CD4-positive, alpha-beta T cell treated with Interleukin-4 for 4 hours (primary cell): ENCODE measurements at regions not wholly inside any gene's neighbourhood (a gene's known extent, or its start where the extent isn't known, plus 50 kb on each side); places are given as distances from the start of the nearest gene placed in this dataset.

Source experiments
- DNase-seq: peaks from one replicate; pipeline ENCODE4 v3.0.0-alpha.2; 2020

DNA sequence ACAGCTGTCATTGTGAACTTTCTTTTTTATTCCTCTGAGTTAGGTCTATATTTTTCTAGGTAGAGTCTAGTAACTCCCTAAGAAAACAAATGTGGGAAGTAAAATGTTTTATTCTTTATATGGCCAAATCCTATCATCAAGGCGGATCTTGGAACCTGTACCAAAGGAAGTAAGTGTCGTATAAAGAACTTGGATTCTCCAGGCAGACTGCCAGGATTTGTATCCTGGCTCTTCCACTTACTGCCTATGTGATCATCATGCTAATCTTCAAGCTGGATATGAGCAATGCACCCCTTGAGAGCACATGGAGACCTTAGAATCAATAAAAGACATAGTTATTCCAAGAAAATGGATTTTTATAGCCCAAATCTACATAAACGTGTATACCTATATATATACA is 286.5 kb downstream of the PCDH17 start:
- no peak for DNase-seq

DNA sequence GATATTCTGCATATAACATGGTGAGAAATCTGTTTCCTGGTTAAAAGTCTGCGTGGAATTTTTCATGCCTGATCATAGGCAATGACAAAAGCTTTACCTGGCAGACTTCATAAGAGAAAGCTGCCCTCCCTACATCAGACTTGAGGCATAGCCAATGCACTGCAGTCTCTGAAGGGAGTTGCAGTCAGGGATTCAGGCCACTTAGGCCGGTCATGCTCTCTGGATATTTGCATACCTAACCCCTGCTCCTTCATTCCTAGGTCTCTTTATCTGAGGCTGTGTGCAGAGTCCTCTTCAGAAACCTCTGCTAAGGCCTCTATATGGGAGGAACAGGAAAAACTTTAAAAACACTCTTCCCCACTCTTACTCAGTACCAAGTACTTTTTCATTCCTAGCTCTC is 287.4 kb downstream of the PCDH17 start:
- DNase-seq: no peak

- no peak for DNase-seq
Observed at GRCh38 chr13:57925250-57925649, 293.7 kb downstream of the PCDH17 start.

DNA sequence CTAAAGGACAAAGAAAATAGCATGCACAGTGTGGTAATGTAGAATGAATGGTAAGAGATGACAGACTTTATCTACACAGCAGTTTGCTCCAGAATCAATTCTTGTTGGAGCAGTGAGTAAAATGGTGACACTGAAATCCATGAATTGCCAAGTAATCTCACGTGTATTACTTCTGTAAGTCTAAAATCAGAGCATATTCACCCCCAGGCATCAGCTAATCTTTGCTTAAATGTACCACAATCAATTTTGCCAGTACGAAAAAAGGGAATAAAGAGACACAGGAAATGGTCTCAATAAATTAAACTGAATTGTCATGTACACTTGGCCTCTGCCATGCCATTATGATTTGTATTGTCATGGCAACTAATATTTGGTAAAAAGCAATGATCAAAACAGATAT is 294.2 kb downstream of the PCDH17 start:
- no peak for DNase-seq

DNA sequence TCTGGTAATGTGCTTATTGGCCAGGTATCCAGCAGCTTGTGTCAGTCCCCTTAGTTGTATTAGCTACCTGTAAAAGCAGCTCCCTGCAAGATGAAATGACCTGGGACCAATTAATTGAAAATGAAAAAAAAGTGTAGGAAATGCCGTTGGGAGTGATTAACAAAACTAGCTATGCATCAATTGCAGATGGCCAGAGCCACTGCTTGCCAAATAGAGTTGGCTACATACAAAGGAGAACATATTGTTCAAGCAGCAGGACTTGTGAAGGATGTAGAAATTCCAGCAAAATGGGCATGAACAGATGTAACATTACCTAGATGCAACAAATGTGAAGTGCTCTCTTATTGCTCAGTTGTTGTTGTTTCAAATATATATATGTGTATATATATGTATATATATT is 300.5 kb downstream of the PCDH17 start:
- no peak for DNase-seq

DNA sequence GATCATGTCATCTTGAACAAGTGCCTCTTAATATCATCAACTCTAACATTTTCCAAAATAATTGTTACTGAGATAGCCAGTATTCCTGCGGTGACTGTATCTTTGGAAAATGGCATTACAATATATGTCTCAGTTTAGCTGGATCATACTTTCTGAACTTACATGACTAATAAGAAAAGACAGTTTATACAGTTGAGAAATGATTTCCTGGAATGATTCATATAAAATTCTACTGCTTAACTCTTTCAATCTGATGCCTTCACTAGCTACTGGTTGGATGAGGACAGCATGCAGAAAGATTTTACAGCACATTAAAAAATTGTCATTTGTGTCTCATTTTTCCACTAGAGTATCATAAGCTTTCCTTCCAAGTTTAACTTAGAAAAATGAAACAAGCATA is 302.1 kb downstream of the PCDH17 start:
- no peak for DNase-seq

GRCh38 chr13:57935965-57936364 is 304.4 kb downstream of the PCDH17 start:
- no peak for DNase-seq

DNA sequence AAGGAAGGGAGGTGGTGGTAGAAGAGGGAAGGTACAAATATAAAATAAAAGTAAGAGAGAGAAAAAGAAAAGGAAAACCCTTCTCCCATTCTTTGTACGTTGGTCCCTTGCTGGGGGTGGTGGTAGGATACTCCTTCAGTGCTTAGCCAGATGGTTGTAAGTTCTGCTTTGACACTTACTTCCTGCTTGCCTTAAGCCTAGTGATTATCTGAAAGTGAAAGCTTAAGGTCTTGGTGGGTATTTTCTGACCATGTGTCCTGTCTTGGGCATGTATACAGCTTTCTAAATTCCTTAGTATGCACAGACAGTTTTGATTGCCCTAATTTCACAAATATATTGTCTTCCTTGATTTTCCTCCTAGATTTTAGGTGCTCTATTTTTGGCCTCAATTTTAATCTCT is 314.8 kb downstream of the PCDH17 start:
- DNase-seq: no peak

DNA sequence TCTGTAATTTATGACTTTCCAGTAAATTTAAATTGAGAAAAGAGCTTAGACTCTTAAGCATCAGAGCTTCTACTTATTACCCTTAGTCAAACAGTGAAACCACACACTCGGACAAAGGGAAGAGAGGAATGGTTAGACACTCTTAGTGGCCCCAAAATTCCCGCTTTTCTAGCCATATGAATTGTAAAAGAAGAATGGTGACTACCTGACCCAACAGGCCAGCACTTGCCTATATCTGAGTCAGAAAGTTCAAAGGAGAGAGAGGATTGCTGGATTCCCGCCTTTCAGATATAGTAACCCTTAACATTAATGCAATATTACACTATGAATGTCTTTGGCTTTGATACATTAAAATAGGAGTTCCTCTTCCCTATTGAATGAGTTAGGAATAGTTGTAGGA is 317.3 kb downstream of the PCDH17 start:
- DNase-seq: no peak

DNA sequence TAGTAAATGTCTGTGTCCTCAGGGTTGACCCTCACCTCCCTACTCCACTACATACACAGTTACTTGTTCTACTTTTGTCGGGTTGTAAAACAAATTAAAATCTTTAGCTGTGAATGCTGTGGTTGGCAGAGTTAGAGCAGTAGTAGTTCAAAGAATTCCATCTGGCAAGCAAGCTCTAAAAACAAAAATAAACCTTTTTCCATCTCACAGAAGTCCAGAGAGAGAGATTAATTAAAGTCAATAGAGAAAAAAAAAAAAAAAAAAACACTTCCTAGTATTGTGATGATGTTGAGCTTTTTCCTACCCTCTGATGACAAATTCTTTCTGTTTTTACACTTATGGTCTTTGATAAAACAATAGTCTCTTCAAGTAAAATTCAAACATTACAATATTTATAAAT is 338.4 kb downstream of the PCDH17 start:
- DNase-seq: no peak

- no peak for DNase-seq
Observed at GRCh38 chr13:57970404-57970803, 338.9 kb downstream of the PCDH17 start.

DNA sequence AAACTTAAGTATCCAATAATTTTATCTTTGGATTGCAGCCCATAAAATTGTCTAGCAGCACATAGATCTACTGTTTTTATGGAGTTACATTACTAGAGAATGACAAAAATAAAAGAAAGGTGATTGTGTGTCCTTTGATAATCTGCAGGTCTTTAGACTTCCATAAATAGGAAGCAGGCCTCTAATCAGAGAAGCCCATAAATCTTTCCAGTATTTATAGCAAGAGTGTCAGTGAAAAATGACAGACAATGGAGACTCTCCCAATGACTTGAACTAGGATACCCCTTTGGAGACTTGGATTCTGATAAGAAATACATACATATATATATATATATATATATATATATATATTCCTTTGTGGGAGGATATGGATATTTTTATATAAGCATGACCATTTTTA is 351.2 kb downstream of the PCDH17 start:
- DNase-seq: no peak

GRCh38 chr13:57988276-57988675 is 356.7 kb downstream of the PCDH17 start:
- no peak for DNase-seq

- DNase-seq: no peak
Observed at GRCh38 chr13:57991041-57991440, 359.5 kb downstream of the PCDH17 start.

DNA sequence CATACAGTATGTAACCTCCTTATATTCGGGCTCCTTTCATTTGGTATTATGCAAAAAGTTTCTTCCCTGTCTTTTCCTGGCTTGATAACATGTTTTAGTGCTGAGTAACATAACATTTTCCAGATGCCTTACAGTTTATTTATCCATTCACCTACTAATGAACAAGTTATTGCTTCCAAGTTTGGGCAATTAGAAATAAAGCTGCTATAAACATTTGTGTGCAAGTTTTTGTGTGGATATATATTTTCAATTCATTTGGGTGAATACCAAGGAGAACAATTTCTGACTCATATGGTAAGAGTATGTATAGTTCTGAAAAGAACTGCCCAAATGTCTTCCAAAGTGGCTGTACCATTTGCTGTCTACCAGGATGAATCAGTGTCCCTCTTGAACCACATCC is 360.9 kb downstream of the PCDH17 start:
- DNase-seq: no peak

DNA sequence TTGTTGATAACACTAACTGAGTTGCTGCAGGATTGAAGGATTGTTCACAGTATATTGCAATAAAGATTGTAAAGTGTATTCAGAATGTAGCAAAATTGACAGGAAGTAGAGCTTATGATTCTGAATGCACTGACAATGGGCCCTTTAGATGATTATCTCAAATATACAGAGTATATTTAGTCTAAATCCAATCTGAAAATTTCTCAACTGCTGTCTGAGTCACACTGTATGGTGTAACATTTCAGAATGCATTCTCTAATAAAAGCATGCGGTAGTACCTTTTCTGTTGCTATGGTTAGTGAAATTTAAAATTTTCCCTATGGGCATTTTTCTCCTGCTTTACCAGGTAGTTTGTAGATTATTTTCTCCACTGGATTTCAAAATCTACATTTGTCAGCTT is 365.2 kb downstream of the PCDH17 start:
- no peak for DNase-seq

DNA sequence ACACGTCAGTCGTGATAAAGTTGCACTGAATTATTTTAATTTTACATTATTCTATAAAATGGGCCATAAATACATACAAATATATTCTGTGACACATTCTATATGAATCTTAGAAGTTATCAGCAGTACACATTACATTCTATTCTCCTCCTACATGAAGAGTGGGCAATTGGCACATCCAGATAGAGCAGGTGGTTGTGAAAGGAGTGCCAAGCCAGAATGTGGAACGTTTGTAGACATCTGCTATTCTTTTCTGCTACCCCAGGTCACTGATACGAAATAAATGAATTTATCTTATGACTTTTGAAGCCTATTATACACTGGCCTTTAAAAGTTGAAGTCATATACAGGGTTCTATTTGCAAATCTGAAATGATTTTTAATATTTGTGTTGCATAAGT is 373.2 kb downstream of the PCDH17 start:
- no peak for DNase-seq

GRCh38 chr13:58018020-58018419 is 386.5 kb downstream of the PCDH17 start:
- no peak for DNase-seq

- DNase-seq: no peak
Observed at GRCh38 chr13:58018865-58019264, 387.3 kb downstream of the PCDH17 start.

- no peak for DNase-seq
Observed at GRCh38 chr13:58024103-58024502, 392.6 kb downstream of the PCDH17 start.

DNA sequence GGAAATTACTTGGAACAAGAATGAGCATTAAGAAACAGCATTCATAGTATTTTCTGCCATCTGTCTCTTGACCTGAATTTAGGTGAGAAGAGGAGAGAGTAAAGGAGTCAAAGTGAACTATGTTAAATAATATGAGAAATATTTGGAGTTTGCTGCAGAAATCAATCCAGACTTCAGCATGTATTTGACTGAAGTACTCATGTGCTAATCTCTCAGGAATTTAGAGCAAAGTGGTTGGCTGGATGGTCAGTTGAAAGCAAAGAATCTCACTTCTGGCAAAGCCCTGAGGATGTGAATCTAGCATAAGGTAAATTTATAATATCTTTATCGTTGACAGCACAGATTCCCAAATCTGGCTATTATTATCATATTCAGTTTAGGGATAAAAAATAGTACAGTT is 394.3 kb downstream of the PCDH17 start:
- no peak for DNase-seq

GRCh38 chr13:58032676-58033460 is 401.3 kb downstream of the PCDH17 start:
- DNase-seq: no peak

DNA sequence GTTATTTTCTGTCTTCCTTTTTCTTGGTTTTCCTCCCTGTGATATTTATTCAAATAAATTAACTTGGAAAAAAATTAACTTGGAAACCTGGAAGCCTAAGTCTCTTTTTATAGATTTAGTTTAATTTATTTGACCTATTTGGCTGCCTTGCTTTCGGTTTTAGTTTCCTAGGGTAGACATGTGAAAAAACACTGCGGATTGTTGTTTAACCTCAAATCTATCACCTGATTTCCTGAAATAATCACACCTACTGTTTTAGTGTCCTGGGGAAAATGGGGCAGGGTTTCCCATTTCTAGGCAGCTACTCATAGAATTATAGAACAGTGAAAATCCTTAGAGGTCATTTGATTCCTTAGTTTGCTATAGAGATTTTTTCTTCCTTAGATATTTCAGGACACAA is 412.4 kb downstream of the PCDH17 start:
- no peak for DNase-seq

DNA sequence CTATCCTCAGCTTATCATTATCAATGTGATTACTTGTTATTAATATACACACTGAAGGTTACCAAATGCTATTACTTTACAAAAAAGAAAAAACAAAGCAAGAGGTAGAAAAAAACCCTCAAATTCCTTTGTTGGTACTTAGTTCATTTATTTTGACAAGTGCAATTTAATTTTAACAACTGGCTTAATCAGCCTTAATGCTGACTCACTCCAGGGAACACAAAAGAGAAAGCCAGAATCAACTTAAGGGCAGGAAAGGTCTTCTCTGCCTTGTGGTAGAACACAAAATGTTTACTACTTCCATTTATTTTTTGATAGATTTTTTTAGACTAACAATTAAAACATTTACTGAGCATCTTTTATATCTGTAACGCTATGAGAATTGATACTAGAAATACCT is 417.1 kb downstream of the PCDH17 start:
- no peak for DNase-seq

DNA sequence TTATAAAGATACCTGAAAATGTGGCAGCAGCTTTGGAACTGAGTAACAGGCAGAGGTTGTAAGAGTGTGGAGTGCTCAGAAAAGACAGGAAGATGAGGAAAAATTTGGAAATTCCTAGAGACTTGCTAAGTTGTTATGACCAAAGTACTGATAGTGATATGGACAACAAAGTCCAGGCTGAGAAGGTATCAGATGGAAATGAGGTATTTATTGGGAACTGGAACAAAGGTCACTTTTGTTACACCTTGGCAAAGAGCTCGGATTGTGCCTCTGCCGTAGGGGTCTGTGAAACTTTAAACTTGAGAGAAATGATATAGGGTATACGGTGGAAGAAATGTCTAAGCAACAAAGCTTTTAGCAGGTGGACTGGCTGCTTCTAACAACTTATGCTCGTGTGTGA is 419.9 kb downstream of the PCDH17 start:
- no peak for DNase-seq
